DND-41 (cell line): ENCODE measurements at regions not wholly inside any gene's neighbourhood (a gene's known extent, or its start where the extent isn't known, plus 50 kb on each side); places are given as distances from the start of the nearest gene placed in this dataset.

Experiments used
- ATAC-seq: fragments of 200-7000 bp; cut with Tn5 transposase; 3 replicates; pipeline ENCODE4 v1.9.1; 2021; ENCODE audit warnings: low read depth; ENCODE audit not compliant: insufficient read depth
- DNase-seq: peaks from one replicate; pipeline ENCODE4 v3.0.0-alpha.2; 2020
- H2AFZ ChIP-seq: 2 replicates; pipeline ENCODE4 v1.6.0; 2012; ENCODE audit warnings: low read depth, low read length
- H3K27ac ChIP-seq: 2 replicates; pipeline ENCODE4 v1.5.1; 2012; ENCODE audit warnings: low read length, inconsistent platforms
- H3K27me3 ChIP-seq: fragments of 200-600 bp; sonication (generic); 2 replicates; pipeline ENCODE4 v1.6.0; 2012; ENCODE audit warnings: low read length, mild to moderate bottlenecking, inconsistent platforms; ENCODE audit not compliant: insufficient read depth, poor library complexity
- H3K36me3 ChIP-seq: 2 replicates; pipeline ENCODE4 v1.5.1; 2012; ENCODE audit warnings: low read length, inconsistent platforms; ENCODE audit not compliant: insufficient read depth
- H3K4me1 ChIP-seq: 2 replicates; pipeline ENCODE4 v1.5.1; 2012; ENCODE audit warnings: mild to moderate bottlenecking, low read length; ENCODE audit not compliant: insufficient read depth
- H3K4me2 ChIP-seq: 2 replicates; pipeline ENCODE4 v1.6.0; 2012; ENCODE audit warnings: mild to moderate bottlenecking, moderate library complexity, low read length, inconsistent platforms; ENCODE audit not compliant: insufficient read depth
- H3K4me3 ChIP-seq, 2 experiments: fragments of 200-600 bp in 1 of 2; shearing (Covaris generic) in 1 of 2; 2 replicates each; pipeline ENCODE4 v1.5.1; 2012 to 2016; ENCODE audit warnings: inconsistent platforms in 2 of 2, low read length in 2 of 2, mild to moderate bottlenecking in 2 of 2, low read depth in 1 of 2, moderate library complexity in 1 of 2
- H3K79me2 ChIP-seq: 2 replicates; pipeline ENCODE4 v1.6.0; 2012; ENCODE audit warnings: low read length, inconsistent platforms; ENCODE audit not compliant: insufficient read depth
- H3K9ac ChIP-seq: 2 replicates; pipeline ENCODE4 v1.6.0; 2012; ENCODE audit warnings: low read depth, mild to moderate bottlenecking, inconsistent platforms, low read length, moderate library complexity
- H3K9me3 ChIP-seq: 2 replicates; pipeline ENCODE4 v1.5.1; 2012; ENCODE audit warnings: low read length, moderate library complexity, mild to moderate bottlenecking, inconsistent platforms; ENCODE audit not compliant: insufficient read depth, severe bottlenecking
- H4K20me1 ChIP-seq: 2 replicates; pipeline ENCODE4 v1.6.0; 2012; ENCODE audit warnings: low read length; ENCODE audit not compliant: insufficient read depth
- CTCF ChIP-seq: IDR thresholded peaks from 2 replicates; pipeline ENCODE4 v1.5.1; 2012; ENCODE audit warnings: borderline replicate concordance, low read length, moderate library complexity, mild to moderate bottlenecking; ENCODE audit not compliant: poor library complexity, severe bottlenecking; ENCODE audit errors: extremely low read depth
- EZH2 ChIP-seq: IDR thresholded peaks from 3 replicates; pipeline ENCODE4 v1.6.1; 2012; ENCODE audit warnings: borderline replicate concordance, low read depth, mild to moderate bottlenecking, moderate library complexity, low read length, inconsistent platforms; ENCODE audit not compliant: severe bottlenecking

- no peak overlapping the region for H3K27ac ChIP-seq
- no peak overlapping the region for H2AFZ ChIP-seq
- H3K4me2 ChIP-seq: no peak overlapping the region
- H4K20me1 ChIP-seq: no peaks in the 10 kb centered on the region
- H3K36me3 ChIP-seq: no peaks in the 10 kb centered on the region
- H3K4me1 ChIP-seq: no peaks in the 10 kb centered on the region
- DNase-seq: no peak
- ATAC-seq: no peak
- no peaks in the 10 kb centered on the region for H3K9me3 ChIP-seq
- no peaks in the 10 kb centered on the region for H3K27me3 ChIP-seq
- H3K9ac ChIP-seq: no peak overlapping the region
- TF ChIP-seq CTCF (no peak), EZH2 (no peak)
- H3K79me2 ChIP-seq: no peaks in the 10 kb centered on the region
- no peak overlapping the region for H3K4me3 ChIP-seq
These were observed 91.3 kb upstream of the NFIB start for GRCh38 chr9:14405176-14405706.

GRCh38 chr9:14403081-14403480, 89.1 kb upstream of the NFIB start:
- Histone ChIP-seq H3K27ac (no peak overlapping the region), H3K9ac (no peak overlapping the region), H3K4me2 (no peak overlapping the region), H2AFZ (no peak overlapping the region), H3K4me3 (no peak overlapping the region), H3K27me3 (no peaks in the 10 kb centered on the region), H3K4me1 (no peaks in the 10 kb centered on the region), H3K36me3 (no peaks in the 10 kb centered on the region), H3K9me3 (no peaks in the 10 kb centered on the region), H3K79me2 (no peaks in the 10 kb centered on the region), H4K20me1 (no peaks in the 10 kb centered on the region)
- TF ChIP-seq CTCF (no peak), EZH2 (no peak)
- no peak for ATAC-seq
- no peak for DNase-seq

GRCh38 chr9:14402583-14402982, 88.6 kb upstream of the NFIB start:
- no peaks in the 10 kb centered on the region for H3K27me3 ChIP-seq
- no peaks in the 10 kb centered on the region for H4K20me1 ChIP-seq
- H3K79me2 ChIP-seq: no peaks in the 10 kb centered on the region
- H3K9me3 ChIP-seq: no peaks in the 10 kb centered on the region
- TF ChIP-seq EZH2: no peak
- no peak for TF ChIP-seq CTCF
- no peak overlapping the region for H3K4me2 ChIP-seq
- no peak overlapping the region for H2AFZ ChIP-seq
- no peaks in the 10 kb centered on the region for H3K36me3 ChIP-seq
- H3K27ac ChIP-seq: no peak overlapping the region
- DNase-seq (no peak), ATAC-seq (no peak)
- H3K9ac ChIP-seq: no peak overlapping the region
- no peaks in the 10 kb centered on the region for H3K4me1 ChIP-seq
- no peak overlapping the region for H3K4me3 ChIP-seq

GRCh38 chr9:14401911-14402310, 88.0 kb upstream of the NFIB start:
- Histone ChIP-seq H3K79me2 (no peaks in the 10 kb centered on the region), H4K20me1 (no peaks in the 10 kb centered on the region), H3K4me3 (no peak overlapping the region), H3K9ac (no peak overlapping the region), H3K27me3 (no peaks in the 10 kb centered on the region), H3K36me3 (no peaks in the 10 kb centered on the region), H3K27ac (no peak overlapping the region), H2AFZ (no peak overlapping the region), H3K4me2 (no peak overlapping the region), H3K4me1 (no peaks in the 10 kb centered on the region), H3K9me3 (no peaks in the 10 kb centered on the region)
- ATAC-seq (no peak), DNase-seq (no peak)
- TF ChIP-seq EZH2 (no peak), CTCF (no peak)
